ENCODE measurements at regions not wholly inside any gene's neighbourhood (a gene's known extent, or its start where the extent isn't known, plus 50 kb on each side); places are given as distances from the start of the nearest gene placed in this dataset.

- H3K9ac ChIP-seq (ENCODE audit: low read length), result no peak overlapping the region
- no peak overlapping the region for H3K27ac ChIP-seq (ENCODE audit: low read length)
- no peaks in the 10 kb centered on the region for H3K27me3 ChIP-seq (ENCODE audit: control insufficient read depth, insufficient read depth, low read length)
- no peaks in the 10 kb centered on the region for H3K36me3 ChIP-seq (ENCODE audit: control insufficient read depth, low read depth, low read length)
- H3K4me3 ChIP-seq (ENCODE audit: low read length), result no peak overlapping the region
- H3K9me3 ChIP-seq (ENCODE audit: control insufficient read depth, low read depth, low read length), result no peaks in the 10 kb centered on the region
- peaks cover 7% of the 10 kb centered on the region for H3K4me1 ChIP-seq (ENCODE audit: control insufficient read depth, low read depth, low read length)
These were observed 156.1 kb downstream of the FBLN2 start for GRCh38 chr3:13705051-13705450.

GRCh38 chr3:13704174-13704573, 155.2 kb downstream of the FBLN2 start:
- H3K27me3 ChIP-seq (ENCODE audit: control insufficient read depth, insufficient read depth, low read length), result no peaks in the 10 kb centered on the region
- no peak overlapping the region for H3K4me3 ChIP-seq (ENCODE audit: low read length)
- no peaks in the 10 kb centered on the region for H3K9me3 ChIP-seq (ENCODE audit: control insufficient read depth, low read depth, low read length)
- H3K9ac ChIP-seq (ENCODE audit: low read length), result no peak overlapping the region
- no peaks in the 10 kb centered on the region for H3K36me3 ChIP-seq (ENCODE audit: control insufficient read depth, low read depth, low read length)
- H3K4me1 ChIP-seq (ENCODE audit: control insufficient read depth, low read depth, low read length), result peaks cover 8% of the 10 kb centered on the region
- no peak overlapping the region for H3K27ac ChIP-seq (ENCODE audit: low read length)

GRCh38 chr3:13703071-13703470, 154.1 kb downstream of the FBLN2 start:
- Histone ChIP-seq H3K27ac (ENCODE audit: low read length) (no peak overlapping the region), H3K27me3 (ENCODE audit: control insufficient read depth, insufficient read depth, low read length) (no peaks in the 10 kb centered on the region), H3K4me1 (ENCODE audit: control insufficient read depth, low read depth, low read length) (peaks cover 16% of the 10 kb centered on the region), H3K9me3 (ENCODE audit: control insufficient read depth, low read depth, low read length) (no peaks in the 10 kb centered on the region), H3K9ac (ENCODE audit: low read length) (no peak overlapping the region), H3K4me3 (ENCODE audit: low read length) (no peak overlapping the region), H3K36me3 (ENCODE audit: control insufficient read depth, low read depth, low read length) (no peaks in the 10 kb centered on the region)

GRCh38 chr3:13702286-13702685, 153.4 kb downstream of the FBLN2 start:
- Histone ChIP-seq H3K9me3 (ENCODE audit: control insufficient read depth, low read depth, low read length) (no peaks in the 10 kb centered on the region), H3K9ac (ENCODE audit: low read length) (no peak overlapping the region), H3K27me3 (ENCODE audit: control insufficient read depth, insufficient read depth, low read length) (no peaks in the 10 kb centered on the region), H3K4me1 (ENCODE audit: control insufficient read depth, low read depth, low read length) (peaks cover 16% of the 10 kb centered on the region), H3K4me3 (ENCODE audit: low read length) (no peak overlapping the region), H3K27ac (ENCODE audit: low read length) (no peak overlapping the region), H3K36me3 (ENCODE audit: control insufficient read depth, low read depth, low read length) (no peaks in the 10 kb centered on the region)

GRCh38 chr3:13700889-13701288, 152.0 kb downstream of the FBLN2 start:
- Histone ChIP-seq H3K27ac (ENCODE audit: low read length) (no peak overlapping the region), H3K4me1 (ENCODE audit: control insufficient read depth, low read depth, low read length) (peaks cover 16% of the 10 kb centered on the region), H3K4me3 (ENCODE audit: low read length) (no peak overlapping the region), H3K9ac (ENCODE audit: low read length) (no peak overlapping the region), H3K36me3 (ENCODE audit: control insufficient read depth, low read depth, low read length) (no peaks in the 10 kb centered on the region), H3K27me3 (ENCODE audit: control insufficient read depth, insufficient read depth, low read length) (no peaks in the 10 kb centered on the region), H3K9me3 (ENCODE audit: control insufficient read depth, low read depth, low read length) (no peaks in the 10 kb centered on the region)

GRCh38 chr3:13700362-13700761, 151.4 kb downstream of the FBLN2 start:
- H3K9me3 ChIP-seq (ENCODE audit: control insufficient read depth, low read depth, low read length), result no peaks in the 10 kb centered on the region
- H3K36me3 ChIP-seq (ENCODE audit: control insufficient read depth, low read depth, low read length), result no peaks in the 10 kb centered on the region
- no peaks in the 10 kb centered on the region for H3K27me3 ChIP-seq (ENCODE audit: control insufficient read depth, insufficient read depth, low read length)
- H3K9ac ChIP-seq (ENCODE audit: low read length), result no peak overlapping the region
- no peak overlapping the region for H3K27ac ChIP-seq (ENCODE audit: low read length)
- H3K4me1 ChIP-seq (ENCODE audit: control insufficient read depth, low read depth, low read length), result peaks cover 16% of the 10 kb centered on the region
- no peak overlapping the region for H3K4me3 ChIP-seq (ENCODE audit: low read length)

- Histone ChIP-seq H3K4me3 (ENCODE audit: low read length) (no peak overlapping the region), H3K36me3 (ENCODE audit: control insufficient read depth, low read depth, low read length) (no peaks in the 10 kb centered on the region), H3K9ac (ENCODE audit: low read length) (no peak overlapping the region), H3K27me3 (ENCODE audit: control insufficient read depth, insufficient read depth, low read length) (no peaks in the 10 kb centered on the region), H3K27ac (ENCODE audit: low read length) (no peak overlapping the region), H3K4me1 (ENCODE audit: control insufficient read depth, low read depth, low read length) (peaks cover 16% of the 10 kb centered on the region), H3K9me3 (ENCODE audit: control insufficient read depth, low read depth, low read length) (no peaks in the 10 kb centered on the region)
These were observed 147.8 kb downstream of the FBLN2 start for GRCh38 chr3:13696699-13697098.

- Histone ChIP-seq H3K4me3 (ENCODE audit: low read length) (no peak overlapping the region), H3K4me1 (ENCODE audit: control insufficient read depth, low read depth, low read length) (peaks cover 4% of the 10 kb centered on the region), H3K9me3 (ENCODE audit: control insufficient read depth, low read depth, low read length) (no peaks in the 10 kb centered on the region), H3K36me3 (ENCODE audit: control insufficient read depth, low read depth, low read length) (no peaks in the 10 kb centered on the region), H3K27ac (ENCODE audit: low read length) (no peak overlapping the region), H3K9ac (ENCODE audit: low read length) (no peak overlapping the region), H3K27me3 (ENCODE audit: control insufficient read depth, insufficient read depth, low read length) (no peaks in the 10 kb centered on the region)
These were observed 144.5 kb downstream of the FBLN2 start for GRCh38 chr3:13693441-13693840.

GRCh38 chr3:13690636-13691035, 141.7 kb downstream of the FBLN2 start:
- Histone ChIP-seq H3K4me3 (ENCODE audit: low read length) (no peak overlapping the region), H3K9ac (ENCODE audit: low read length) (no peak overlapping the region), H3K27me3 (ENCODE audit: control insufficient read depth, insufficient read depth, low read length) (no peaks in the 10 kb centered on the region), H3K27ac (ENCODE audit: low read length) (no peak overlapping the region), H3K4me1 (ENCODE audit: control insufficient read depth, low read depth, low read length) (peaks cover 9% of the 10 kb centered on the region), H3K36me3 (ENCODE audit: control insufficient read depth, low read depth, low read length) (no peaks in the 10 kb centered on the region), H3K9me3 (ENCODE audit: control insufficient read depth, low read depth, low read length) (no peaks in the 10 kb centered on the region)

- Histone ChIP-seq H3K4me3 (ENCODE audit: low read length) (no peak overlapping the region), H3K9ac (ENCODE audit: low read length) (no peak overlapping the region), H3K27ac (ENCODE audit: low read length) (no peak overlapping the region), H3K4me1 (ENCODE audit: control insufficient read depth, low read depth, low read length) (peaks cover 9% of the 10 kb centered on the region), H3K36me3 (ENCODE audit: control insufficient read depth, low read depth, low read length) (no peaks in the 10 kb centered on the region), H3K9me3 (ENCODE audit: control insufficient read depth, low read depth, low read length) (no peaks in the 10 kb centered on the region), H3K27me3 (ENCODE audit: control insufficient read depth, insufficient read depth, low read length) (no peaks in the 10 kb centered on the region)
These were observed 140.7 kb downstream of the FBLN2 start for GRCh38 chr3:13689373-13690260.

- Histone ChIP-seq H3K4me3 (ENCODE audit: low read length) (no peak overlapping the region), H3K9ac (ENCODE audit: low read length) (no peak overlapping the region), H3K27me3 (ENCODE audit: control insufficient read depth, insufficient read depth, low read length) (no peaks in the 10 kb centered on the region), H3K27ac (ENCODE audit: low read length) (no peak overlapping the region), H3K4me1 (ENCODE audit: control insufficient read depth, low read depth, low read length) (peaks cover 9% of the 10 kb centered on the region), H3K9me3 (ENCODE audit: control insufficient read depth, low read depth, low read length) (no peaks in the 10 kb centered on the region), H3K36me3 (ENCODE audit: control insufficient read depth, low read depth, low read length) (no peaks in the 10 kb centered on the region)
These were observed 139.9 kb downstream of the FBLN2 start for GRCh38 chr3:13688824-13689223.

- no peaks in the 10 kb centered on the region for H3K27me3 ChIP-seq (ENCODE audit: control insufficient read depth, insufficient read depth, low read length)
- peaks cover 9% of the 10 kb centered on the region for H3K4me1 ChIP-seq (ENCODE audit: control insufficient read depth, low read depth, low read length)
- no peaks in the 10 kb centered on the region for H3K36me3 ChIP-seq (ENCODE audit: control insufficient read depth, low read depth, low read length)
- H3K9me3 ChIP-seq (ENCODE audit: control insufficient read depth, low read depth, low read length), result no peaks in the 10 kb centered on the region
- no peak overlapping the region for H3K9ac ChIP-seq (ENCODE audit: low read length)
- H3K27ac ChIP-seq (ENCODE audit: low read length), result no peak overlapping the region
- H3K4me3 ChIP-seq (ENCODE audit: low read length), result no peak overlapping the region
These were observed 139.1 kb downstream of the FBLN2 start for GRCh38 chr3:13688034-13688433.
